NB4 (cell line): ENCODE measurements at regions not wholly inside any gene's neighbourhood (a gene's known extent, or its start where the extent isn't known, plus 50 kb on each side); places are given as distances from the start of the nearest gene placed in this dataset.

Experiments used
- CTCF ChIP-seq: IDR thresholded peaks from one replicate; pipeline ENCODE4 v1.5.1; 2012; ENCODE audit warnings: low read depth, low read length
- MAX ChIP-seq: IDR thresholded peaks from 2 replicates; pipeline ENCODE4 v1.6.1; 2011; ENCODE audit warnings: low read depth, low read length
- MYC ChIP-seq: IDR thresholded peaks from 2 replicates; pipeline ENCODE4 v1.6.1; 2011; ENCODE audit warnings: low read depth, low read length
- POLR2A ChIP-seq: IDR thresholded peaks from 2 replicates; pipeline ENCODE4 v1.6.1; 2011; ENCODE audit warnings: mild to moderate bottlenecking; ENCODE audit not compliant: insufficient read length; ENCODE audit errors: extremely low read depth

GRCh38 chr10:107546284-107546683 lies 381.8 kb upstream of the SORCS1 start:
- no peak for TF ChIP-seq POLR2A
- no peak for TF ChIP-seq CTCF
- TF ChIP-seq MAX = no peak
- no peak for TF ChIP-seq MYC
